SH-SY5Y (cell line): ENCODE measurements at regions not wholly inside any gene's neighbourhood (a gene's known extent, or its start where the extent isn't known, plus 50 kb on each side); places are given as distances from the start of the nearest gene placed in this dataset.

Experiments
- GATA2 ChIP-seq: IDR thresholded peaks from 2 replicates; pipeline ENCODE4 v1.6.1; 2011; ENCODE audit warnings: mild to moderate bottlenecking, low read depth, low read length
- GATA3 ChIP-seq: IDR thresholded peaks from 2 replicates; pipeline ENCODE4 v1.6.1; 2011; ENCODE audit warnings: low read depth, mild to moderate bottlenecking, low read length, moderate library complexity

DNA sequence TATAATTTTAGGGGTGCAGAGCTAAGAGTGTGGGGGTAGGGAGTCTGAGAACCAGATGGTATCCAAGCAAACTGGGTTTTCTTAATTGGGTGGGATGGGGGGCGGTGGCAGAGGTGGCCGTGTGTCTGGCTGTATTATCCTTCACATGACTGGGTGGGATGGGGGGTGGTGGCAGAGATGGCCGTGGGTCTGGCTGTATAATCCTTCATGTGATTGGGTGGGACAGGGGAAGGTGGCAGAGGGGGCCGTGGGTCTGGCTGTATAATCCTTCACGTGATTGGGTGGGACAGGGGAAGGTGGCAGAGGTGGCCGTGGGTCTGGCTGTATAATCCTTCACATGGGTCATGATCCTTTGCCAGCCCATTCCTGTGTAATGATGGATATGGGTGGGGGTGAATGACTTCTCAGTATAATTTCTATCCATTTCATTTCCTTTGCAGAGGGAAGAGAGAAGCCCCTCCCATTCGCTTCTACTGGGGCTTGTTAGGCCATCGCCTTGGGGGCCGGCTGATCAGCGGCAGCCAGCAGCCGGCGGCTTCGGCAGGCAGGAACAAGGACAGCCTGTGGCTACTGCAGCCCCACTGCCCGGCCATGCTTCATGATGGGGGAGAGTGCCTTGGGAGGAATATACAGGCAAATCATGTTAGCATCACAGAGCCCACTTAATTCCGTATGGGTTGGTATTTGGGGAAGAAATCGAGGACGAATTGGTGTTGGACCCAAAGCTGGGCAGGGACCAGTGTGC lies 179.6 kb upstream of the MKI67 start:
- TF ChIP-seq GATA2 (no peak), GATA3 (no peak)
